Loucy (cell line): ENCODE measurements at regions not wholly inside any gene's neighbourhood (a gene's known extent, or its start where the extent isn't known, plus 50 kb on each side); places are given as distances from the start of the nearest gene placed in this dataset.

Source experiments
- EZH2phosphoT487 ChIP-seq: fragments of 200-600 bp; IDR thresholded peaks from 2 replicates; pipeline ENCODE4 v1.6.1; 2018; ENCODE audit warnings: antibody characterized with exemption, mild to moderate bottlenecking, moderate library complexity, borderline replicate concordance
- TF ChIP-seq, protein P1 (sequence below): fragments of 200-600 bp; sonication (generic); conservative IDR thresholded peaks from 2 replicates; pipeline ENCODE4 v1.5.1; 2014; ENCODE audit warnings: mild to moderate bottlenecking, antibody characterized with exemption, low read length

DNA sequence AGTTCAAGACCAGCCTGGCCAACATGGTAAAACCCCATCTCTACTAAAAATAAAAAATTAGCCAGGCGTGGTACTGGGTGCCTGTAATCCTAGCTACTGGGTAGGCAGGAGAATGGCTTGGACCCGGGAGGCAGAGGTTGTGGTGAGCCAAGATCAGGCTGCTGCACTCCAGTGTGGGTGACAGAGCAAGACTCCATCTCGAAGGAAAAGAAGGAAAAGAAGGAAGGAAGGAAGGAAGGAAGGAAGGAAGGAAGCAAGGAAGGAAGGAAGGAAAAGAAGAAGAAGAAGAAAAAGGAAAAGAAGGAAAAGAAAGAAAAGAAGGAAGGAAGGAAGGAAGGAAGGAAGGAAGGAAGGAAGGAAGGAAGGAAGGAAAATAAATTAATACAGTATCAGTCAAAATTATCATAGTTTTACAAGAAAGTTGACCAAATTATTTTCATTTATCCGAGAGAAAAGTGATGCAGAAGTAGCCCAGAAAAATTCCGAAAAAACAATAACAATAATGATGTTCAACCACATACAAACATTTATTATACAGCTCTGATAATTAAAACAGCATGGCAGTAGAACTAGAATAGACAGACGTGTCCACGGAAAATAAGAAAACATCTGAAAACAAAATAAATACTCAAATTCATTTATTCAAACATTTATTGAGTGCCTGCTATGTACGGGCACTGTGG, 292.4 kb upstream of the MKLN1 start:
- TF ChIP-seq, protein P1, sequence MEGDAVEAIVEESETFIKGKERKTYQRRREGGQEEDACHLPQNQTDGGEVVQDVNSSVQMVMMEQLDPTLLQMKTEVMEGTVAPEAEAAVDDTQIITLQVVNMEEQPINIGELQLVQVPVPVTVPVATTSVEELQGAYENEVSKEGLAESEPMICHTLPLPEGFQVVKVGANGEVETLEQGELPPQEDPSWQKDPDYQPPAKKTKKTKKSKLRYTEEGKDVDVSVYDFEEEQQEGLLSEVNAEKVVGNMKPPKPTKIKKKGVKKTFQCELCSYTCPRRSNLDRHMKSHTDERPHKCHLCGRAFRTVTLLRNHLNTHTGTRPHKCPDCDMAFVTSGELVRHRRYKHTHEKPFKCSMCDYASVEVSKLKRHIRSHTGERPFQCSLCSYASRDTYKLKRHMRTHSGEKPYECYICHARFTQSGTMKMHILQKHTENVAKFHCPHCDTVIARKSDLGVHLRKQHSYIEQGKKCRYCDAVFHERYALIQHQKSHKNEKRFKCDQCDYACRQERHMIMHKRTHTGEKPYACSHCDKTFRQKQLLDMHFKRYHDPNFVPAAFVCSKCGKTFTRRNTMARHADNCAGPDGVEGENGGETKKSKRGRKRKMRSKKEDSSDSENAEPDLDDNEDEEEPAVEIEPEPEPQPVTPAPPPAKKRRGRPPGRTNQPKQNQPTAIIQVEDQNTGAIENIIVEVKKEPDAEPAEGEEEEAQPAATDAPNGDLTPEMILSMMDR = no peak
- no peak for TF ChIP-seq EZH2phosphoT487
